HEK293 (cell line): ENCODE measurements at regions not wholly inside any gene's neighbourhood (a gene's known extent, or its start where the extent isn't known, plus 50 kb on each side); places are given as distances from the start of the nearest gene placed in this dataset.
"Not testable (repeated sequence)": the region's sequence is repeated elsewhere in the genome, so short reads cannot be mapped to it uniquely, and the experiment has no call there.

Source experiments
- YY1 ChIP-seq: fragments of 450-650 bp; formaldehyde crosslinking; IDR thresholded peaks from 2 replicates; pipeline ENCODE4 v1.5.1; 2018; ENCODE audit warnings: missing biosample characterization, missing genetic modification characterization
- ZNF302 ChIP-seq: fragments of 450-650 bp; formaldehyde crosslinking; IDR thresholded peaks from 2 replicates; pipeline ENCODE4 v1.5.1; 2016; ENCODE audit warnings: missing biosample characterization, missing genetic modification characterization, low read depth
- ZNF776 ChIP-seq: fragments of 450-650 bp; formaldehyde crosslinking; IDR thresholded peaks from 2 replicates; pipeline ENCODE4 v1.5.0; 2017; ENCODE audit warnings: missing biosample characterization, missing genetic modification characterization, borderline replicate concordance
- ZSCAN16 ChIP-seq: fragments of 450-650 bp; formaldehyde crosslinking; IDR thresholded peaks from 2 replicates; pipeline ENCODE4 v1.5.1; 2016; ENCODE audit warnings: missing biosample characterization, missing genetic modification characterization
- TF ChIP-seq, protein P1 (sequence below): sonication (generic); formaldehyde crosslinking; IDR thresholded peaks from 2 replicates; pipeline ENCODE4 v1.8.1; 2022; ENCODE audit warnings: mild to moderate bottlenecking, moderate library complexity, missing genetic modification reagents
- TF ChIP-seq, protein P2 (sequence below): fragments of 450-650 bp; formaldehyde crosslinking; conservative IDR thresholded peaks from 2 replicates; pipeline ENCODE4 v1.5.1; 2016; ENCODE audit warnings: low read depth, missing biosample characterization, missing genetic modification characterization

DNA sequence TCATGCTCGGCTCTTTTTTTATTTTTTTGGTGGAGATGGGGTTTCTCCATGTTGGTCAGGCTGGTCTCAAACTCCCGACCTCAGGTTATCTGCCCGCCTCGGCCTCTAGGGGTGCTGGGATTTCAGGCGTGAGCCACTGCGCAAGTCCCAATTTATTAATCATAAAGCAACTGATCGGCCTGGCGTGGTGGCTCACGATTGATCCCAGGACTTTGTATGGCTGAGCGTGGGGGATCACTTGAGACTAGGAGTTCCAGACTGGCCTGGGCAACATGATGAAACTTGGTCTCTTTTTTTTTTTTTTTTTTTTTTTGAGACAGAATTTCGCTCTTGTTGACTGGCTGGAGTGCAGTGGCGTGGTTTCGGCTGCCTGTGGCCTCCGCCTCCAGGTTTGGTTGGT is 139.8 kb downstream of the GOLGA6L22 start:
- TF ChIP-seq, protein P1, sequence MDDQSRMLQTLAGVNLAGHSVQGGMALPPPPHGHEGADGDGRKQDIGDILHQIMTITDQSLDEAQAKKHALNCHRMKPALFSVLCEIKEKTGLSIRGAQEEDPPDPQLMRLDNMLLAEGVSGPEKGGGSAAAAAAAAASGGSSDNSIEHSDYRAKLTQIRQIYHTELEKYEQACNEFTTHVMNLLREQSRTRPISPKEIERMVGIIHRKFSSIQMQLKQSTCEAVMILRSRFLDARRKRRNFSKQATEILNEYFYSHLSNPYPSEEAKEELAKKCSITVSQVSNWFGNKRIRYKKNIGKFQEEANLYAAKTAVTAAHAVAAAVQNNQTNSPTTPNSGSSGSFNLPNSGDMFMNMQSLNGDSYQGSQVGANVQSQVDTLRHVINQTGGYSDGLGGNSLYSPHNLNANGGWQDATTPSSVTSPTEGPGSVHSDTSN (CRISPR knock-in tag): not testable (repeated sequence)
- not testable (repeated sequence) for TF ChIP-seq ZNF302; YY1 (tag by site-specific recombination); ZNF776 (tag by site-specific recombination); ZSCAN16 (tag by site-specific recombination)
- TF ChIP-seq, protein P2, sequence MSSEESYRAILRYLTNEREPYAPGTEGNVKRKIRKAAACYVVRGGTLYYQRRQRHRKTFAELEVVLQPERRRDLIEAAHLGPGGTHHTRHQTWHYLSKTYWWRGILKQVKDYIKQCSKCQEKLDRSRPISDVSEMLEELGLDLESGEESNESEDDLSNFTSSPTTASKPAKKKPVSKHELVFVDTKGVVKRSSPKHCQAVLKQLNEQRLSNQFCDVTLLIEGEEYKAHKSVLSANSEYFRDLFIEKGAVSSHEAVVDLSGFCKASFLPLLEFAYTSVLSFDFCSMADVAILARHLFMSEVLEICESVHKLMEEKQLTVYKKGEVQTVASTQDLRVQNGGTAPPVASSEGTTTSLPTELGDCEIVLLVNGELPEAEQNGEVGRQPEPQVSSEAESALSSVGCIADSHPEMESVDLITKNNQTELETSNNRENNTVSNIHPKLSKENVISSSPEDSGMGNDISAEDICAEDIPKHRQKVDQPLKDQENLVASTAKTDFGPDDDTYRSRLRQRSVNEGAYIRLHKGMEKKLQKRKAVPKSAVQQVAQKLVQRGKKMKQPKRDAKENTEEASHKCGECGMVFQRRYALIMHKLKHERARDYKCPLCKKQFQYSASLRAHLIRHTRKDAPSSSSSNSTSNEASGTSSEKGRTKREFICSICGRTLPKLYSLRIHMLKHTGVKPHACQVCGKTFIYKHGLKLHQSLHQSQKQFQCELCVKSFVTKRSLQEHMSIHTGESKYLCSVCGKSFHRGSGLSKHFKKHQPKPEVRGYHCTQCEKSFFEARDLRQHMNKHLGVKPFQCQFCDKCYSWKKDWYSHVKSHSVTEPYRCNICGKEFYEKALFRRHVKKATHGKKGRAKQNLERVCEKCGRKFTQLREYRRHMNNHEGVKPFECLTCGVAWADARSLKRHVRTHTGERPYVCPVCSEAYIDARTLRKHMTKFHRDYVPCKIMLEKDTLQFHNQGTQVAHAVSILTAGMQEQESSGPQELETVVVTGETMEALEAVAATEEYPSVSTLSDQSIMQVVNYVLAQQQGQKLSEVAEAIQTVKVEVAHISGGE (tag by site-specific recombination): not testable (repeated sequence)
